Limb (tissue), 2 donors: ENCODE measurements at regions not wholly inside any gene's neighbourhood (a gene's known extent, or its start where the extent isn't known, plus 50 kb on each side); places are given as distances from the start of the nearest gene placed in this dataset.

Experiments
- DNase-seq, 2 donors: peaks; one replicate each; pipeline ENCODE4 v3.0.0-alpha.2; 2016; ENCODE audit errors: extremely low spot score in 2 of 2

DNA sequence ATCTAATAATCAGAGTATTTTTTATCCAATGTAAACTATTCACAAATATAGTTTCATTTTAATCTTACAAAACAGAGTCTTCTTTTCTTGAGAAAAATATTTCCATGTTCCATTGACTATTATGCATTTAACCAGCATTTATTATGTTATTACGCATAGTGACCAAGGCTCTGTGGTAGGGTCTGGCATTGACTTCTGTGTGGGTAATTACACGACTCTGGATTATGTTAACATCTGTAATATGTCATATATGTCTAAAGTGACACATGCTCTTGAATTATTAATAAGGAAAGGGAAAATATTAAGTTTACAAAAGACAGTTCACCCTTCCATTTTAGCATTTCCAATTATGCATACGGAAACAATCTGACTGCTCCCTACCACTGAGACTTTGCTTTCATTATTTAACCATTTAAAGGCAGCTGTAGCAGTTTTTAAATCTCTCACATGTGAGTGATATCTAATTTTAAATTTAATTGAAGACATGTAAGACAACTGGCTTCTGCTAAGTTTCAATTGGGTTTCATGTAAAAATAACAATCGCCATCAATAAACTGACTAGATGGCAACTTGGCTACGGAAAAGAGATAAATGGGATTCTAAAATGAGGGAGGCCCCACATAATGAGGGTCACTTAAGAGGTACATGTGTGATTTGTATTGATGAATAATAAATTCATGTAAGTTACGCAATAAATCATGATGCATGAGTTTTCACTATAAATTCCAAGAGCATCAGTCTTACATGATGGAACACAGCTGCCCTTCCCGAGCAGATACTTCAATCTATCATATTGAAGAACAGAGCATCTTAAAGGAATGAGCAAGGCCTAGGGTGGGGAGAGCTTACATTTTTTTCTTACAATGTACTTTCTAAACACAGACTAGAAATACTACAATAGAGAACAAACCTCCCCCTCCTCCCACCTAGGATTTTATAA lies 1056.8 kb downstream of the MAT2B start:
- DNase-seq: no peak

DNA sequence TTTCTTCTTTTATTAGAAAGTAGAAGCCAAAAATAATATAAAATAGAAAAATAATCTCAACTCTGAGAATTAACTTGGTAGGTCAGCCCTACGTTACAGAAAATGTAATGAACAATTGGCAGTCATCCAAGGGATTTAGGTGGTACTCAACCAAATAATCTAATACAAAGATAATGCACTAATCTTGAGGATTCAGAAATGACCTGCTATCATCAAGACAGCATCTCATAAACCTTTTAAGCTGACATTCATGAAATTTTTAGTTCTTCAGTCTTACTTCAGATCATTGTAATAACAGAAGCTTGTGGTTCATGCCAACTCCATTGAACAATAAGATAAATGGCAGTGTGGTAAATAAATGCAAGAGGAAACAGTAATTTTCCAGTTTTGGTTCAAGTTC lies 1058.0 kb downstream of the MAT2B start:
- DNase-seq: no peak

DNA sequence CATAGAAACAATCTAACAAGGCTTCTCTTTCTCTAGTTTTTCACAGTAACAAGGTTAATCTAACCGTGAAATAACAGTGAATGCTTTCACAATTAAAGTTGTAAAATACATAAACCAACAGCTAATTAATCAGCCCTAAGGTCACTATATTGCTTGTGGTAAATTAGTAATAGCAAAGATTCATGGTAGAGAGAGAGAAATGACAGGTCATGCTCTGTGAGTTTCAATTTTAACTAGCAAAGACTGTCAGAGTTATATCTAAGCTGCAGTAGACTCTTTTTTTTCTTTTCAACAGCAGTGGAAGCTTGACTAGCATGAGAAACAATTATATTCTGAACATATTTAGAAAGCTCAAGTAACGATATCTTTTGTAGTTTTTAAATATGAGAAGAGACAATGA lies 1068.0 kb downstream of the MAT2B start:
- DNase-seq: no peak

DNA sequence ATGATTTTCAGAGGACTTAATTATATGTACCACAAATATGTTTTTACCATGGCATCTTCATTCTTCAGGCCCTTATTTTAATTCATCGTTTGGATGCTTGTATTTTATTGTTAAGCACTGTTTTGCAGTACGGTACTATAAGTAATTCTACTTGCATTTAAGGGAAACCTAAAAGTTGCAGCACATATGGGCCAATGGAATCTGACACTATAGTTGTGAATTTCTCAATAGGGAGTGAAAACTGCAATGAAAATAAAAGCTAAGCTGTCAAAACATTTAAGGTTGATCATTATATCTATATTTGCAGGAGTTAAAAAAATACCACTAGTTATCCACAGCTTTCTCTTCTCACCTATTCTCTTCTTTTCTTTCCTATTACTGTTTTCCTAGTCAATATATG lies 1071.8 kb downstream of the MAT2B start:
- no peak for DNase-seq

DNA sequence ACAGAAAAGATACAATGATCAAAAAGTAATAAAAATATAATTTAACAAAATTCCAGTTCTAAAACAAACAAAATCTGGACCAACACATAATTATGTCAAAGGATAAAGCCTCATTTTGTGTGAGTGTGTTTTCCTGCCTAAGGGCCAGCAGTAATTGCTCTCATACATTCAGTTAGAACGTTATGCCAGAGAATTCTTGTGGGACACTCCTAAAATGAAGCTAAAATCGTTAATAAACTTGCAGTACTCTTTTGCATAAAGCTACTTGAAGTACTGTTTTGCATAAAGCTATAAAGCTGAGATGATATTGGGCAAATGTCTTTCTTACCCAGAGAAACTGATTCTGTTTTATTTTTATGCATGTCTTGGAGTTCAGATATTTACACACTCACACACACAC lies 1072.3 kb downstream of the MAT2B start:
- DNase-seq: no peak

DNA sequence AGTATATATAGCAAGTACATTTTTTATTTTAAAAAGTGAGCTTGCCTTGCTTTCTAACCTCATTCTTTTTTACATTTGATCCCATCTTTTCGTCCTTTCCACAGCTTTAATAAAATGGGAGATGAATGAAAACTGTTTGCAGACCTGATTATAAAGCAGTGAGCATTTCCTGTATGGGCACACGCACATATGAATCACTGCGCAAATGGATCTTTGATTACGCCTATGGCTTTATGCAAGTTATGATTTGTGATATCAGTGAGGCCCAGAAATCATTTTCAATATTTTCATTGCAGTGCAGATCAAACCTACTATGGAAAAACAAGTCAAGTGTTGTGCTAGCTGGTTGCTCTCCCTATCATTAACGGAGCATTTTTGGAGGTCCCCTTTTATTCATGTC lies 1073.0 kb downstream of the MAT2B start:
- DNase-seq: no peak

DNA sequence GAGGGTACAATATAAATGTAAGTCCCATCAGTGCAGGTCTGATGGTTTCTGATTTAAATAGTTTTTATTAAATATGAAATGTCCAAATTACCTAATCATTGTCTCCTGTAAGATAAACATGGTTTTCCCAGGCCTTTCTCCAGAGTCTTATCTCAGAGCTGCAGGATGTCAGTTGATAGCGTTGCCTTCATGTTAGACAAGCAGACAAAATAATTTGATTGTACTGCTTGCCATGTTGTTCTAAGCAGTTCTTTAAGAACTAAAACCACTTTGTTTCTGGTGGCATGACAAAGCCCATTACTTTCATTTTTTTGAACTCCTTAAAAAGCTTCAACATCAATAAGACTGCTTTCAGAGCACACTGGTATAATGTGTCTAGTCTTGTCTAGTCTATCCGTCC lies 1073.5 kb downstream of the MAT2B start:
- no peak for DNase-seq

DNA sequence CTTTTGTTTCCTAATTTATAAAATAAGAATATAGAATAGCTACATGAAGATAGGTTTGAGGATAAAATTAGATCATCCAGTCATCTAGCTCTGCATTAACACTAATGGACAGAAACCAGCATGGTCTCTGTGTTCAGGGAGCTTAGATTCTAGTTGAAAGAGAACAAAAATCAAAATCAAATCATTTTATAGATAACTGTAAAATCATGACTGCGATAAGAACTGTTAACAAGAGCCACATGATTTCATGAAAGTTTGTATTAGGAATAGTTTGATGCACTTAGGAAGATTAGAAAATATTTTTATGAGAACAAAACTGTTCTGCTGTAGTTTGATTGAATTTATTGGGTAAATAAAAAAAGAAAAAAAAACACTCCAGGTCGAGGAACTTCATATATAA lies 1074.7 kb downstream of the MAT2B start:
- no peak for DNase-seq

DNA sequence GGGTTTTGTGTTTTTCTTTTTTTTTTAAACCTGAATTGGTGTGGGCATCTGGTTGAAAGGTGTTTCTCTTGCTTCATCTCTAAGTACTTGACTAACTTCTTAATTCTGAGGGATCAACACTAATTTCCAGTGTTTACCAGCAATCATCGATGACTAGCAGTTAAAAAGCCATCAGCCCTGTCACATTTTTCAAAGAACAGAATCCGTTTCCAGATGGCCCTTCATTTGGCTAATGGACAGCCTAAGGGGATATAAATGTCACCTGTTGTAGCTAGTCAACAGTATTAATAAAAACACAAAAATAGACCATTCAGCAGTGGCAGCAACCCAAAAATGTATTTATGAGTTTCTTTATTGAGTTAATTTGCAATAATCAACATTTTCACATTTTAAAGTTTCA lies 1076.5 kb downstream of the MAT2B start:
- no peak for DNase-seq

DNA sequence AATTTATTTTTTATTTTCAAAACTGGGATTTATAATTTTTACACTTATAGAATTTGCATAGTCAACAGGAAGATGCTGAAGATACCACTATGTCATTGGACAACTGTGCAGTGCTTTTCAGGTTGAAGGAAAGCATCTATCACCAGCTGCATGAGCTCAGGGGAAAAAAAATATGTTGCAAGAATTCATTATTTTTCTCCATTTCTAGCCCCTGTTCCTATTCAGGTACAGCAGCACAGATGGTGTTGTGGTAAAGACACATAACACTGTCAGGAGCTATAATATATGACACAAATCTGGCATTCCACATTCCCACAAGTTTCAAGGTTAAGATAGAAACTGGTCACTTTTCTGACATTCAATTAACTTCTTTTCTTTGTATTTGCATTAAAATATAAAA lies 1088.6 kb downstream of the MAT2B start:
- DNase-seq: no peak

DNA sequence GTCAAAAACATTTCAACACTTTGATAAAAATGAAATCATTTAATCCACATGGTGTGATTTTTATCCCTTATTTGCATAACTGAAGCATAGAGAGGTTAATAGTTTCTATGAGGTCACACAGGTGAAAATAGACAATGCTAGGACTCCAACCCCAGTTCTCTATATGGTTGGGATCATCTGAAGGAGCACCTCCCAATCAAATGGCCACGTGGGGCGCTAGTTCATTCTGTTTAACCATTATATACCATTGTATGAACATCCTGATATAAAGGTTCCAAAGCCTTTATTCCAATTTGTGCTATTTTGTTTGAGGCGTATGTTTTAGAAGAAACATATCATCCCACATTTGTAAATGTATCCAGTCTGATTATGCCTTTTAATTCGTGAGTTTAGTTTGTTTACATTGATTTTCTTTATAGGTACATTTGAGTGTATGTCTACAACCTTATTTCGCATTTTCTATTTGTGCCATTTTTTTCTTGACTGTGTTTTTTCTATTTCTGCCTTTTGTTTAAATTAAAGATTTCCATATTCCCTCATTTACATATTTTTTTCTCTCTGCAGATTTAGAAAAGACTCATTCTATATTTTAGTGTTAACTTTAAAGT lies 1092.0 kb downstream of the MAT2B start:
- no peak for DNase-seq

DNA sequence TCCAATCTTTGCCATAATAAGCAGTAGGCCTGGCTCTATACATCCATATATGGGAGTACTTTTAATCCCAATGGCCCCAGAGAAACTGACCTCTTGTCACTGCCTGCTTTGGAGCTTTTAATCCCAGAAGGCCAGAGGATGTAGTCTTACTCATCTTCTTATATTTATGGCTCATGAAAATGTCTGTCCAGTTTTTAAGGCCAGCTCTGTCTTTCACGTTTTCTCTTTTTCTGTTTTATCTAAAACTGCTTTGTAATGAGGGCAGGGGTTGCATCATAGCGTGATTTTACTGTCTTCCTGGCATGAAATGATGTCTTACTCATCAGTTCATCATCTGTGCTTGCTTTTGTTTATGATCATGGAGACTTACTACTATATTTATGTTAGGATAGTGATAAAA lies 1094.9 kb downstream of the MAT2B start:
- DNase-seq: no peak

DNA sequence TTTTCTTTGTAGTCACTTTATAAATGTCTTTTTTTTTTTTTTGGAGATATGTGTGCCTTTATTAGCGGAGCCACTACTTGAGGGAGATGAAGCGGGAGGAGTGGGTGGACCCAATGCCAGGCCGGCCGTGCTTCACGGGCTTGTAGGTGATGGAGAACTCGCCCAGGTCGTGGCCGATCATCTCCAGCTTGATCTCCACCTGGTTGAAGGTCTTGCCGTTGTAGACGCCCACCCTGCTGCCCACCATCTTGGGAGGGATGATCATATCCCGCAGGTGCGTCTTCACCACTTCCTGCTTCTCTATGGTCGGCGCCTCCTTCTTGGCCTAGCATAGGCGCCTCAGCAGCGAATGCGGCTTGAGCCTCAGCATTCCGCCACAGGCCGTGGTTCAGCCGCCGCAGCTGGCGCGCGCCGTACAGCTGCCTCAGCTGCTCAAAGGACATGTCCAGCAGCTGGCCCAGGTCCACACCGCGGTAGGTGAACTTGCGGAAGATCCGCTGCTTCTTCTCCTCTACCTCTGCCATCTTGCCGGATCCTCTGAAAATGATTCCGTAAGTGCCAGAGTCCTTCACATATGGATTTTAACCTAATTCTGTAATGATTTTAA lies 1095.6 kb downstream of the MAT2B start:
- DNase-seq: no peak

DNA sequence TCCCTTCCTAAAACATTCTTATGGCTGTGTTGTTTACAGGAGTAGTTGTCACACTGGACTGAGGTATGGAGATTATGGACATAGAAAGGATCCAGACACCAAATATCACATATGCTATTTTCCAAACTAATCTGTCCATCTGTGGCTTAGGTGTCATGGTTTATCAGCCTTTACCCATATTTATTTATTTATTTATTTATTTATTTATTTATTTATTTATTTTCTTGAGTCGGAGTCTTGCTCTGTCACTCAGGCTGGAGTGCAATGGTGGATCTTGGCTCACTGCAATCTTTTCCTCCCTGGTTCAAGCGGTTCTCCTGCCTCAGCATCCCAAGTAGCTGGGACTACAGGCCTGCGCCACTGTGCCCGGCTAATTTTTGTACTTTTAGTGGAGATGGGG lies 1103.1 kb downstream of the MAT2B start:
- DNase-seq: no peak

DNA sequence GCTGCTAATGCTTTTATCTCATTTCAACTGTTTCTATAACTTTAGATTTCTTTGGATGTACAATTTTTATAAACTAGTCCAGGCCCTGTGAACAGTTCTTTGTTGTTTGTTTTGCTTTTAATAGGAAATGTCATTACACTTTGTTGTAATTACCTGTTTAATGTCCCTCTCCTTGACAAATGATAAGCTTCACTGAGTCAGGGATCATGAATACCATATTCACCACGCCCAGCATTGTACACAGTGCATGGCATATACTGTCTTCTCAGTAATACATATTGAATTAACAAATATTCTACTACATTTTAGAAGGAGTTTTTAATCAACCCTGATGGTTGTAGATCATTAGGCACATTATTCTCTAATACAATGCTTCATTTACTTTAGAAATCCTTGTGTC lies 1105.0 kb downstream of the MAT2B start:
- DNase-seq: no peak

DNA sequence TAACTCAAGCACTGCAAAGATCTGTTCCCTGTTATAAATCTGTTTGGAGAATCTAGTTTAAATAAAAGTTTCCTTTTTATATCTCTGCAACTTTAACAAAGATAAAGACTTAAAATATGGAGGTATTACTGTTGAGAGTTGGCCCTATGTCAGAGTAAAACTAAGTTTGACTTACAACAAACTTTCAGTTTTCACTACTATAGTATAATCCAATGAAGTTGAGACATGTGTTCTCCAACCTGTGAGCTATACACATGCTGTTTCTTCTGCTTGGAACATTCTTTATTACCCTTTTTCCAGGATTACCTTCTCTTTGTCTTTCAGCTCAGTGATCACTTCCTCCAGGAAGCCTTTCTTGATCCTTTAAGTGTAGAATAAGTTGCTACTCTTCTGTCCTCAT lies 1109.3 kb downstream of the MAT2B start:
- no peak for DNase-seq

DNA sequence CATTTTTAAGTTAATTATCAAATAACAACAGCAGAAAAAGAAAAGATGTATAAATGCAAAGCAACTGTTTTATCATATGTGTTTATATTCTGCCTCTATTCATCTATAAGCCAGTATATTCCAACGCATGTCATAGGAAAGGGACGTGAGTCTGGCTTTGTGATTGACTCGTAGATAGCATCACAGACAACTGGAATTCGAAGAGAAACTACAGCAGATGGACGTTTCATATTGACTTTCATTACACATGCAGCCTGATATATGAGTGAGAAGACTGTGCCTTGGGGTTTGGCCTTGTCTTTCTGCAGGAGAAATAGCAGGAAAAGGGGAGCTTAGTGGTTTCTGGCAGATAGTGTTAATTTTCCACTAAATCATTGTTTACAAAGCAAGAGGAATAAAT lies 1111.9 kb downstream of the MAT2B start:
- DNase-seq: no peak

DNA sequence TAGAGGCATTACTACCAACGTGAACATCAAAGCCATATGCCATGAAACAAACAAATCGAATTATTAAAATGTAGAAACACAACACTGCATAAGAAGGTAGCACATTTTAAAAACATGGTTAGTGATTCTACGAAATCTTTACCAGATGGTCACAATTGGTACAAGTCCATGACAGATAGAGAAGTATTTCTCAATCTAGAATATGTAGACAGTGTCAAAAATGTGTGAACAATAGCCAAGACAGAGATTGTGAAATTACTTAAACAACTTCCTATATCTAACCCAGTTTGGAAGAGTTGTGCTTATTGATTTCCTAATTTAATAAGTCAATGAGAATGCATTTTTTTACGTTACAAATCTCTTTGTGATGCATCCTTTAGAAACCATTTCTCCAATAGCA lies 1121.6 kb downstream of the MAT2B start:
- no peak for DNase-seq

DNA sequence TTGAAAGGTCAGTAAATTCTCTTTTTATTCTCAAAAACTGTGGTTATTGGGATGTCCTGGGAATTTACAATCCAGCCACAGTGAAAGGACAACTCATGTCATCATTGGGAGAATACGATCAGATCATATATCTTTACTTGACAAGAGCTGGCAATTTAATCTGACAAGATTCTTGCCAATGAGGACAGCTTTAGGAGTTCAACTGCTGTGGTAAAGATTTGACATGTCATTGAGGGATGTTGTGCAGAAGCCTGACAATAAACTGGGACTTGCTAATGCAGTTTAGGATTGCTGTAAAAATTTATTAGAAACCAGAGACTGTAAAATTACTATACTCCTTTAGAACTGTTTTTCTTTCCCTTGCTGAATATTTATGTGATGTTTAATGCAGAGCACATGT lies 1131.0 kb downstream of the MAT2B start:
- DNase-seq: no peak

DNA sequence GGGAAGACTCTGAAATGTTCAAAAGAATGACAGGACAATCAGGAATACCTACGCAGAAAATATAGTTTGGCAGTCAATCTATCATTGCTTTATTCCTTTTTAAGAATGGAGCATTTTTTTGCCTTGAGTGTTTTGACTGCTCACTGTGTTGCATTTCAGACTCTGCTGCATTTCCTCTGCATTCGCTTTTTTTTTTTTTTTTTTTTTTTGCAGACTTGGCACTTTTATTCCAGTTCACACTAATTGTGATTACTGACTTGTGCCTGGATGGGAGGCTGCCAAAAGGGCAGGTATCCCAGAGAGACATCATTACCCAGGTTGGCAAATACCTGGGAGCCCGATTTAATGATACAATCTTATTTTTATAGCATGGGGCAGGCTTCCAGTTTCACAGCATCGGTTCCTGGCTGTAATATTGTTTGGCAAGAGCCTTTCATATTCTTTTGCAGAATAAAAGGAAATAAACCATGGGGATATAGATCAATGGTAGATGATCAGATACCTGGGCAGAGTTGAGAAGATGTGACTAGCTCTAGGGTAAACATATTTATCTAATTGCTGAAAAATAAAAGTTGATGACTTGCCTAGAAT lies 1132.6 kb downstream of the MAT2B start:
- DNase-seq: no peak

DNA sequence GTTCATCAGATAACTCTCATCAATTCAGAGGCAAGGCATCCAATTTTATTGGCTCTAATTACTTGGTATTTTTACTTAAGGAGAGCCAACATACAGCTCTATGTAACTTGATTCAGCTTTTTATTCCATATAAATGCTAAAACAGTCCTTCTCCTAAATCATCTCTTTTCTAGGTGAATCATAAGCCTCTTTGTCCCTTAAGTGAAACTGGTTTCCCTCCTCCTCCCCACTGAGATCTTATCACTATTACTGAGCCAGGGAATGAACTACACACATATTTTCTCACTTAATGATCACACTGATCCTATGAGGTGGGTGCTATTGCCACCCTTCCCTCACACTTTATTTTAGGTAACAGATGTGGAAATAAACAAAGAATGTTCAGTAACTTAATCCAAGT lies 1143.8 kb downstream of the MAT2B start:
- no peak for DNase-seq

DNA sequence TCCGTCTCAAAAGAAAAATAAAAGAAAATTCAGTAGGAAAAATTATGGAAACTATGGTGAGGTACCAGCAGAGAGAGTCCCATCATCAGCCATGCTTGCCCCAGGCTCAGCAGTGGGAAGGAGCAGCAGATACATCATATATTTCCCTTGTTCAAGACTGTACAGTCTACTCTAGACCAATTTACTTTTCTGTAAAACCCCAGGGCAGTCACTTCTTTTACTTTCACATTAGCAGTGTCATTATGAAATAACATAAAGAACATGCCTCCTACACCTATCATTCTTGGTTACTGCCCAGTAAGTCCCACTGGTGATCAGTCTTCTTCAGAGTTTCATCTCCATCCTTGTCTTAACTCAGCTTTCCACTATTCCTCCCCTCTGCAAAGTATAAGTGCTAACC lies 1145.0 kb downstream of the MAT2B start:
- no peak for DNase-seq
